SK-N-SH (cell line): ENCODE measurements at regions not wholly inside any gene's neighbourhood (a gene's known extent, or its start where the extent isn't known, plus 50 kb on each side); places are given as distances from the start of the nearest gene placed in this dataset.
A peak's percentile ranks its signal among the peaks of the same experiment; 100 is the strongest.

Source experiments
- CTCF ChIA-PET: fragments of 300-600, 350-600 bp; formaldehyde crosslinking; extraction: SDS; loops from one replicate; lab custom pipeline; 2021; lab: Yijun Ruan, JAX
- POLR2A ChIA-PET: fragments of 350-600 bp; sonication (Branson Sonifier 250); formaldehyde crosslinking; extraction: SDS; loops from one replicate; lab custom pipeline; 2020; ENCODE audit warnings: antibody characterized with exemption, inconsistent platforms; lab: Yijun Ruan, JAX
- DNase-seq: peaks from one replicate; pipeline ENCODE4 v3.0.0; 2012
- H2AFZ ChIP-seq: fragments of 200-600 bp; sonication (generic); 2 replicates; pipeline ENCODE4 v1.8.1; 2016; ENCODE audit warnings: antibody characterized with exemption, mild to moderate bottlenecking, low read depth
- H3F3A ChIP-seq: fragments of 200-600 bp; sonication (generic); replicated peaks from 2 replicates; pipeline ENCODE3; 2016; ENCODE audit warnings: antibody characterized with exemption, mild to moderate bottlenecking; ENCODE audit not compliant: insufficient read depth
- H3K27ac ChIP-seq, 2 experiments: fragments of 200-500 bp in 1 of 2; fragments of 200-600 bp in 1 of 2; sonication (Bioruptor generic) in 1 of 2; sonication (generic), shearing (Covaris generic) in 1 of 2; 2 replicates each; pipeline versions ENCODE4 v1.5.1 to v1.6.1; 2014 to 2016; ENCODE audit warnings: low read depth in 2 of 2, inconsistent platforms in 1 of 2, low read length in 1 of 2, mild to moderate bottlenecking in 1 of 2, mixed read lengths in 1 of 2
- H3K27me3 ChIP-seq: fragments of 200-600 bp; sonication (generic), shearing (Covaris generic); 2 replicates; pipeline ENCODE4 v1.6.1; 2016; ENCODE audit warnings: mixed run types; ENCODE audit not compliant: insufficient read depth
- H3K36me3 ChIP-seq, 2 experiments: fragments of 200-500 bp in 1 of 2; fragments of 200-600 bp in 1 of 2; sonication (Bioruptor generic) in 1 of 2; sonication (generic) in 1 of 2; replicated peaks in 1 of 2; 2 replicates each; pipeline versions ENCODE3 to v1.5.1; 2014 to 2016; ENCODE audit warnings: low read length in 1 of 2, mild to moderate bottlenecking in 1 of 2; ENCODE audit not compliant: insufficient read depth in 2 of 2, control insufficient read depth in 1 of 2
- H3K4me1 ChIP-seq, 2 experiments: fragments of 200-500 bp in 1 of 2; fragments of 200-600 bp in 1 of 2; sonication (Bioruptor generic) in 1 of 2; sonication (generic), shearing (Covaris generic) in 1 of 2; 2 replicates each; pipeline versions ENCODE4 v1.5.1 to v1.6.1; 2014 to 2016; ENCODE audit warnings: low read depth in 1 of 2, low read length in 1 of 2, mixed run types in 1 of 2; ENCODE audit not compliant: insufficient read depth in 2 of 2, control insufficient read depth in 1 of 2
- H3K4me2 ChIP-seq: fragments of 200-600 bp; sonication (generic), shearing (Covaris generic); 2 replicates; pipeline ENCODE4 v1.6.1; 2017; ENCODE audit warnings: mixed run types
- H3K4me3 ChIP-seq, 2 experiments: fragments of 200-500 bp in 1 of 2; fragments of 200-600 bp in 1 of 2; sonication (Bioruptor generic) in 1 of 2; sonication (generic), shearing (Covaris generic) in 1 of 2; 2 replicates each; pipeline versions ENCODE4 v1.5.1 to v1.8.1; 2014 to 2016; ENCODE audit warnings: low read depth in 2 of 2, inconsistent platforms in 1 of 2, low read length in 1 of 2, mild to moderate bottlenecking in 1 of 2, mixed read lengths in 1 of 2, moderate library complexity in 1 of 2
- H3K79me2 ChIP-seq: fragments of 200-600 bp; sonication (generic); 2 replicates; pipeline ENCODE4 v1.8.1; 2017; ENCODE audit warnings: mild to moderate bottlenecking; ENCODE audit not compliant: insufficient read depth
- H3K9ac ChIP-seq: fragments of 200-600 bp; sonication (generic); 2 replicates; pipeline ENCODE4 v1.6.1; 2017; ENCODE audit warnings: mixed run types
- H3K9me2 ChIP-seq: fragments of 200-600 bp; sonication (generic); 2 replicates; pipeline ENCODE4 v1.6.1; 2017; ENCODE audit warnings: mixed run types
- H3K9me3 ChIP-seq: fragments of 200-600 bp; sonication (generic); 2 replicates; pipeline ENCODE4 v1.6.1; 2017; ENCODE audit warnings: mixed run types, mild to moderate bottlenecking, moderate library complexity
- H4K20me1 ChIP-seq: fragments of 200-600 bp; sonication (generic); 2 replicates; pipeline ENCODE4 v1.6.1; 2017; ENCODE audit warnings: mild to moderate bottlenecking, mixed run types; ENCODE audit not compliant: insufficient read depth
- CHD2 ChIP-seq: fragments of 150-350 bp; IDR thresholded peaks from 2 replicates; pipeline ENCODE4 v1.6.1; 2018; ENCODE audit warnings: low read length; ENCODE audit not compliant: partially characterized antibody
- EP300 ChIP-seq, 2 experiments: IDR thresholded peaks; 2 replicates each; pipeline versions ENCODE4 v1.4.0 to v1.6.1; 2012; ENCODE audit warnings: borderline replicate concordance in 1 of 2, low read depth in 1 of 2, low read length in 1 of 2
- EZH2phosphoT487 ChIP-seq: fragments of 200-600 bp; sonication (generic); IDR thresholded peaks from 2 replicates; pipeline ENCODE4 v1.6.1; 2017; ENCODE audit warnings: low read depth, mixed run types, mild to moderate bottlenecking, antibody characterized with exemption, moderate library complexity, borderline replicate concordance
- MXI1 ChIP-seq: IDR thresholded peaks from 2 replicates; pipeline ENCODE4 v1.6.1; 2012; ENCODE audit warnings: mild to moderate bottlenecking, low read depth, low read length, improper control_type of control experiment
- NFIC ChIP-seq: IDR thresholded peaks from 2 replicates; pipeline ENCODE4 v1.4.0; 2012; ENCODE audit warnings: borderline replicate concordance
- NRF1 ChIP-seq: IDR thresholded peaks from 2 replicates; pipeline ENCODE4 v1.6.1; 2012; ENCODE audit warnings: low read depth, mild to moderate bottlenecking, low read length
- POLR2AphosphoS5 ChIP-seq: IDR thresholded peaks from 2 replicates; pipeline ENCODE4 v1.6.1; 2012; ENCODE audit warnings: low read depth, low read length
- TAF1 ChIP-seq: IDR thresholded peaks from 2 replicates; pipeline ENCODE4 v1.6.1; 2012; ENCODE audit warnings: low read depth, mild to moderate bottlenecking, low read length, moderate library complexity, borderline replicate concordance
- TCF12 ChIP-seq: IDR thresholded peaks from 2 replicates; pipeline ENCODE4 v1.4.0; 2012
- WGBS: methylation state at CpG from one replicate; pipeline ENCODE4 v1.1.6; 2017; ENCODE audit warnings: low lambda C conversion rate; 5-methylcytosine and 5-hydroxymethylcytosine counted together
- TF ChIP-seq, protein P1 (sequence below): fragments of 200-600 bp; sonication (generic); IDR thresholded peaks from 2 replicates; pipeline ENCODE4 v1.6.1; 2017; ENCODE audit warnings: antibody characterized with exemption, mild to moderate bottlenecking, moderate library complexity
- TF ChIP-seq, protein P2 (sequence below): fragments of 150-350 bp; IDR thresholded peaks from 2 replicates; pipeline ENCODE4 v1.6.1; 2016; ENCODE audit warnings: mild to moderate bottlenecking, low read depth, low read length
- TF ChIP-seq, protein P3 (sequence below): IDR thresholded peaks from 2 replicates; pipeline ENCODE4 v1.4.0; 2012; ENCODE audit warnings: low read depth, borderline replicate concordance
- TF ChIP-seq, protein P4 (sequence below): fragments of 150-350 bp; IDR thresholded peaks from 2 replicates; pipeline ENCODE4 v1.6.1; 2017; ENCODE audit warnings: antibody characterized with exemption, low read length, low read depth, borderline replicate concordance

DNA sequence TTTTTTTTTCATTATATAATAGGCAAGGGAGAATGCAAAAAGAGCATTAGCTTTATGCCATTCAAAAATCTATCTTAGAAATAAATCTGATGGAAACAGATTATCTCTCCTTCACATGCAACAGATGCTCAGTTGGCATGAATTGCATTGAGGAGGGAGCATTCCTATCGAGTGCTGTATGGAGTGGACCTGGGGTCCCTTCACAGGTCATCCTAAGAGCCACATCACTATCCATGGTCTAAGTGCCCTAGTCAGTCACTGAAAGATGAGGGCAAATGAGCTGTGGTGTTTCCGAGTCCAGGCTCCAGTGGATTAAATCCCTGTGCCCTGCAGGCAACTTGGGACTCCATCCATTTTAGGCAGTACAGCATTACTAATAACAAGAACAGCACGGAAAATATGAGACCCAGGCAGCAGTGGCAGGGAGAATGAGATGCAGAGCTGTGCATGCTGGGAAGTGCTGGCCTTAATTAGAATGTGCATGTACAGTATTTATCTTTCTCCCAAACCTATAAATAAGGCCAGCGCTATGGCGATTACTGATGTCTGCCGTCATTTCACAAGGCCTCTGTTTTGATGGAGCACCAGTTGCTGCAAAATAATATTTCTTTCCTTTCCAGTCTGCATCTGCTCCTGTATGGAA is 512.3 kb upstream of the PLXNA2 start (continued):
- TF ChIP-seq EP300 (IDR thresholded peaks at IDR 0.05; ENCODE audit: borderline replicate concordance in 1 of 2, low read depth in 1 of 2, low read length in 1 of 2) (no peak), EZH2phosphoT487 (no peak), MXI1 (no peak)
- TF ChIP-seq, protein P1, sequence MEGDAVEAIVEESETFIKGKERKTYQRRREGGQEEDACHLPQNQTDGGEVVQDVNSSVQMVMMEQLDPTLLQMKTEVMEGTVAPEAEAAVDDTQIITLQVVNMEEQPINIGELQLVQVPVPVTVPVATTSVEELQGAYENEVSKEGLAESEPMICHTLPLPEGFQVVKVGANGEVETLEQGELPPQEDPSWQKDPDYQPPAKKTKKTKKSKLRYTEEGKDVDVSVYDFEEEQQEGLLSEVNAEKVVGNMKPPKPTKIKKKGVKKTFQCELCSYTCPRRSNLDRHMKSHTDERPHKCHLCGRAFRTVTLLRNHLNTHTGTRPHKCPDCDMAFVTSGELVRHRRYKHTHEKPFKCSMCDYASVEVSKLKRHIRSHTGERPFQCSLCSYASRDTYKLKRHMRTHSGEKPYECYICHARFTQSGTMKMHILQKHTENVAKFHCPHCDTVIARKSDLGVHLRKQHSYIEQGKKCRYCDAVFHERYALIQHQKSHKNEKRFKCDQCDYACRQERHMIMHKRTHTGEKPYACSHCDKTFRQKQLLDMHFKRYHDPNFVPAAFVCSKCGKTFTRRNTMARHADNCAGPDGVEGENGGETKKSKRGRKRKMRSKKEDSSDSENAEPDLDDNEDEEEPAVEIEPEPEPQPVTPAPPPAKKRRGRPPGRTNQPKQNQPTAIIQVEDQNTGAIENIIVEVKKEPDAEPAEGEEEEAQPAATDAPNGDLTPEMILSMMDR, result no peak

DNA sequence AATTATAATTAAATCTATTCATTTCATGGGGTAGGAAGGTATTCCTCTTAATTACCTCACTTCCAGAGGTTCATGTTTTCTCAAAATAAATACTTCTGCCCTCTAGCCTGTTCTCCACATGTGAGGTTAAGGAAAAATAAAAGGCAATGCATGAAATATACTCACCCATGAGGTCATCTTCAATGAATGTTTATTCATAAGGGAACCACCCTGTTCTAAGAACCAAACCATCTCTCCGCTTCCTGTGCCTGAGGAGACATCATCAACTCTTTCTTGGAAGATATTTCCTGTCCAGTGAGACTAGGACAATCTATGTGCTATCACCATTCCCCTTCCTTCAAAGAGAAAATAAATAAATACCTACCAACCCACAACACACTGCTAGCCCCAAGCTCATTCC is 513.7 kb upstream of the PLXNA2 start:
- no peak overlapping the region for H3K4me2 ChIP-seq
- H3K4me3 ChIP-seq, result no peak overlapping the region
- H3K27ac ChIP-seq, result no peak overlapping the region
- no peaks in the 10 kb centered on the region for H3K9me2 ChIP-seq
- H3K9ac ChIP-seq, result no peak overlapping the region
- ChIA-PET CTCF (interaction anchor here (0.7 to 1.1 kb wide), 2 partner anchors 10 to 15 kb away, joined by 3 read pairs; no protein-coding TSS in a partner anchor), POLR2A (no interaction called here)
- H3K79me2 ChIP-seq, result no peaks in the 10 kb centered on the region
- DNase-seq, result no peak
- peaks cover 0 to 11% of the 10 kb centered on the region in 2 experiments; a peak in 1 of 4 replicates for H3K4me1 ChIP-seq
- no peak for TF ChIP-seq EP300 (IDR thresholded peaks at IDR 0.05; ENCODE audit: borderline replicate concordance in 1 of 2, low read depth in 1 of 2, low read length in 1 of 2)
- no peak for TF ChIP-seq EZH2phosphoT487
- TF ChIP-seq MXI1, result no peak
- TF ChIP-seq, protein P2, sequence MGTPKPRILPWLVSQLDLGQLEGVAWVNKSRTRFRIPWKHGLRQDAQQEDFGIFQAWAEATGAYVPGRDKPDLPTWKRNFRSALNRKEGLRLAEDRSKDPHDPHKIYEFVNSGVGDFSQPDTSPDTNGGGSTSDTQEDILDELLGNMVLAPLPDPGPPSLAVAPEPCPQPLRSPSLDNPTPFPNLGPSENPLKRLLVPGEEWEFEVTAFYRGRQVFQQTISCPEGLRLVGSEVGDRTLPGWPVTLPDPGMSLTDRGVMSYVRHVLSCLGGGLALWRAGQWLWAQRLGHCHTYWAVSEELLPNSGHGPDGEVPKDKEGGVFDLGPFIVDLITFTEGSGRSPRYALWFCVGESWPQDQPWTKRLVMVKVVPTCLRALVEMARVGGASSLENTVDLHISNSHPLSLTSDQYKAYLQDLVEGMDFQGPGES, result no peak
- no peak for TF ChIP-seq TAF1
- no peak for TF ChIP-seq NRF1
- TF ChIP-seq, protein P3, sequence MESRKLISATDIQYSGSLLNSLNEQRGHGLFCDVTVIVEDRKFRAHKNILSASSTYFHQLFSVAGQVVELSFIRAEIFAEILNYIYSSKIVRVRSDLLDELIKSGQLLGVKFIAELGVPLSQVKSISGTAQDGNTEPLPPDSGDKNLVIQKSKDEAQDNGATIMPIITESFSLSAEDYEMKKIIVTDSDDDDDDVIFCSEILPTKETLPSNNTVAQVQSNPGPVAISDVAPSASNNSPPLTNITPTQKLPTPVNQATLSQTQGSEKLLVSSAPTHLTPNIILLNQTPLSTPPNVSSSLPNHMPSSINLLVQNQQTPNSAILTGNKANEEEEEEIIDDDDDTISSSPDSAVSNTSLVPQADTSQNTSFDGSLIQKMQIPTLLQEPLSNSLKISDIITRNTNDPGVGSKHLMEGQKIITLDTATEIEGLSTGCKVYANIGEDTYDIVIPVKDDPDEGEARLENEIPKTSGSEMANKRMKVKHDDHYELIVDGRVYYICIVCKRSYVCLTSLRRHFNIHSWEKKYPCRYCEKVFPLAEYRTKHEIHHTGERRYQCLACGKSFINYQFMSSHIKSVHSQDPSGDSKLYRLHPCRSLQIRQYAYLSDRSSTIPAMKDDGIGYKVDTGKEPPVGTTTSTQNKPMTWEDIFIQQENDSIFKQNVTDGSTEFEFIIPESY, result no peak
- TF ChIP-seq, protein P4, sequence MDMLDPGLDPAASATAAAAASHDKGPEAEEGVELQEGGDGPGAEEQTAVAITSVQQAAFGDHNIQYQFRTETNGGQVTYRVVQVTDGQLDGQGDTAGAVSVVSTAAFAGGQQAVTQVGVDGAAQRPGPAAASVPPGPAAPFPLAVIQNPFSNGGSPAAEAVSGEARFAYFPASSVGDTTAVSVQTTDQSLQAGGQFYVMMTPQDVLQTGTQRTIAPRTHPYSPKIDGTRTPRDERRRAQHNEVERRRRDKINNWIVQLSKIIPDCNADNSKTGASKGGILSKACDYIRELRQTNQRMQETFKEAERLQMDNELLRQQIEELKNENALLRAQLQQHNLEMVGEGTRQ, result no peak
- no peak for TF ChIP-seq CHD2
- no peak for TF ChIP-seq NFIC
- no peak for TF ChIP-seq POLR2AphosphoS5
- TF ChIP-seq TCF12, result no peak
- TF ChIP-seq, all 33 proteins: peak for 0
- Histone ChIP-seq H2AFZ (peak overlapping the region; percentile 18; the same call in 1 of the 2 replicates), H3K36me3 (no peaks in the 10 kb centered on the region), H3F3A (no peaks in the 10 kb centered on the region), H3K27me3 (no peaks in the 10 kb centered on the region), H4K20me1 (no peaks in the 10 kb centered on the region), H3K9me3 (no peaks in the 10 kb centered on the region)
- WGBS, result 50% methylated on average over 1 of the region's 1 CpG
